SKM-1 (cell line): ENCODE measurements at regions not wholly inside any gene's neighbourhood (a gene's known extent, or its start where the extent isn't known, plus 50 kb on each side); places are given as distances from the start of the nearest gene placed in this dataset.

Experiments used
- DNase-seq: peaks from one replicate; lab custom pipeline; 2025; ENCODE audit not compliant: unreplicated experiment; lab: John Stamatoyannopoulos, UW

GRCh38 chr6:146902846-146903245 is 301.4 kb upstream of the STXBP5 start:
- DNase-seq, result no peak

GRCh38 chr6:146903451-146903850 is 300.8 kb upstream of the STXBP5 start:
- DNase-seq, result no peak

GRCh38 chr6:146904596-146904995 is 299.6 kb upstream of the STXBP5 start:
- DNase-seq, result no peak

- DNase-seq, result no peak
Observed at GRCh38 chr6:146905181-146905704, 299.0 kb upstream of the STXBP5 start.

GRCh38 chr6:146908786-146909185 is 295.4 kb upstream of the STXBP5 start:
- no peak for DNase-seq

- DNase-seq, result no peak
Observed at GRCh38 chr6:146909376-146909775, 294.8 kb upstream of the STXBP5 start.

- DNase-seq, result no peak
Observed at GRCh38 chr6:146909886-146910285, 294.3 kb upstream of the STXBP5 start.

- DNase-seq, result no peak
Observed at GRCh38 chr6:146910611-146911010, 293.6 kb upstream of the STXBP5 start.

GRCh38 chr6:146911635-146912215 is 292.5 kb upstream of the STXBP5 start:
- no peak for DNase-seq

GRCh38 chr6:146912730-146913685 is 291.2 kb upstream of the STXBP5 start:
- DNase-seq, result no peak

GRCh38 chr6:146913842-146914488 is 290.3 kb upstream of the STXBP5 start:
- DNase-seq, result no peak

GRCh38 chr6:146914489-146915483 is 289.4 kb upstream of the STXBP5 start:
- peak; percentile 4 for DNase-seq

- DNase-seq, result no peak
Observed at GRCh38 chr6:146915671-146916127, 288.5 kb upstream of the STXBP5 start.

- no peak for DNase-seq
Observed at GRCh38 chr6:146916435-146917025, 287.7 kb upstream of the STXBP5 start.

- no peak for DNase-seq
Observed at GRCh38 chr6:146917182-146917581, 287.0 kb upstream of the STXBP5 start.

- no peak for DNase-seq
Observed at GRCh38 chr6:146917979-146918378, 286.2 kb upstream of the STXBP5 start.

- DNase-seq, result no peak
Observed at GRCh38 chr6:146919017-146919416, 285.2 kb upstream of the STXBP5 start.

GRCh38 chr6:146923205-146923833 is 280.9 kb upstream of the STXBP5 start:
- no peak for DNase-seq

- no peak for DNase-seq
Observed at GRCh38 chr6:146925846-146926245, 278.4 kb upstream of the STXBP5 start.
